Endothelial cell (in vitro differentiated cells): ENCODE measurements at regions not wholly inside any gene's neighbourhood (a gene's known extent, or its start where the extent isn't known, plus 50 kb on each side); places are given as distances from the start of the nearest gene placed in this dataset.

Source experiments
- DNase-seq: peaks from one replicate; pipeline ENCODE4 v3.0.0; 2021; ENCODE audit warnings: low spot score
- H3K27ac Mint-ChIP-seq: one replicate; pipeline ENCODE4 v1.8.0; 2021; ENCODE audit warnings: mixed read lengths, inconsistent platforms; ENCODE audit not compliant: unreplicated experiment
- H3K27me3 Mint-ChIP-seq: one replicate; pipeline ENCODE4 v1.8.0; 2021; ENCODE audit warnings: mild to moderate bottlenecking, moderate library complexity, mixed read lengths, inconsistent platforms; ENCODE audit not compliant: unreplicated experiment
- H3K36me3 Mint-ChIP-seq: one replicate; pipeline ENCODE4 v1.8.0; 2021; ENCODE audit warnings: mild to moderate bottlenecking, low read depth, mixed read lengths, inconsistent platforms; ENCODE audit not compliant: unreplicated experiment
- H3K4me1 Mint-ChIP-seq: one replicate; pipeline ENCODE4 v1.8.0; 2021; ENCODE audit warnings: mild to moderate bottlenecking, mixed read lengths, inconsistent platforms; ENCODE audit not compliant: unreplicated experiment
- H3K4me3 Mint-ChIP-seq: one replicate; pipeline ENCODE4 v1.8.0; 2021; ENCODE audit warnings: mild to moderate bottlenecking, mixed read lengths, inconsistent platforms; ENCODE audit not compliant: unreplicated experiment
- H3K9me3 Mint-ChIP-seq: one replicate; pipeline ENCODE4 v1.8.0; 2021; ENCODE audit warnings: mixed read lengths, inconsistent platforms; ENCODE audit not compliant: unreplicated experiment
- TF ChIP-seq, protein P1 (sequence below): fragments of 200-600 bp; sonication (generic); IDR thresholded peaks from one replicate; pipeline ENCODE4 v1.5.0; 2021; ENCODE audit warnings: antibody characterized with exemption; ENCODE audit not compliant: unreplicated experiment

DNA sequence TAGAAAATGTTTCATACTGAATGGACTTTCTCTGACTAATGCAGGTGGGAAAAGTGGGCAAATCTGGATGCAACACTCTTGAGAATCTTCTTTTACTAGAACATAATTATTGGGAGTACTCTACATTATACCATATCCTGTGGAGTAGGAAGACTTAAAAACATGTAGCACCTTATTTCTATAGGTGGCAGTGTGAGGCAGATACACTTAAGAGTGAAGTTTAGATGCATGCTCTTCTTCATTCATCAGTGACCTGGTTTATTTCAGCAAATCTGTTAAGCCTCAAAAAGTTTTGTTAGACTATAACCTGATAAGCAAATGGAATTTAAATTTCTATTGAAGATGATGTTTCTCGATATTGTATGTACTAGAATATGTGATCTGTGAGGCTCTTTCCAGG lies 1087.1 kb upstream of the LRRN3 start:
- no peak overlapping the region for H3K4me3 Mint-ChIP-seq
- H3K27ac Mint-ChIP-seq, result no peak overlapping the region
- no peaks in the 10 kb centered on the region for H3K4me1 Mint-ChIP-seq
- no peaks in the 10 kb centered on the region for H3K27me3 Mint-ChIP-seq
- TF ChIP-seq, protein P1, sequence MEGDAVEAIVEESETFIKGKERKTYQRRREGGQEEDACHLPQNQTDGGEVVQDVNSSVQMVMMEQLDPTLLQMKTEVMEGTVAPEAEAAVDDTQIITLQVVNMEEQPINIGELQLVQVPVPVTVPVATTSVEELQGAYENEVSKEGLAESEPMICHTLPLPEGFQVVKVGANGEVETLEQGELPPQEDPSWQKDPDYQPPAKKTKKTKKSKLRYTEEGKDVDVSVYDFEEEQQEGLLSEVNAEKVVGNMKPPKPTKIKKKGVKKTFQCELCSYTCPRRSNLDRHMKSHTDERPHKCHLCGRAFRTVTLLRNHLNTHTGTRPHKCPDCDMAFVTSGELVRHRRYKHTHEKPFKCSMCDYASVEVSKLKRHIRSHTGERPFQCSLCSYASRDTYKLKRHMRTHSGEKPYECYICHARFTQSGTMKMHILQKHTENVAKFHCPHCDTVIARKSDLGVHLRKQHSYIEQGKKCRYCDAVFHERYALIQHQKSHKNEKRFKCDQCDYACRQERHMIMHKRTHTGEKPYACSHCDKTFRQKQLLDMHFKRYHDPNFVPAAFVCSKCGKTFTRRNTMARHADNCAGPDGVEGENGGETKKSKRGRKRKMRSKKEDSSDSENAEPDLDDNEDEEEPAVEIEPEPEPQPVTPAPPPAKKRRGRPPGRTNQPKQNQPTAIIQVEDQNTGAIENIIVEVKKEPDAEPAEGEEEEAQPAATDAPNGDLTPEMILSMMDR, result no peak
- H3K9me3 Mint-ChIP-seq, result no peaks in the 10 kb centered on the region
- DNase-seq, result no peak
- H3K36me3 Mint-ChIP-seq, result no peaks in the 10 kb centered on the region

DNA sequence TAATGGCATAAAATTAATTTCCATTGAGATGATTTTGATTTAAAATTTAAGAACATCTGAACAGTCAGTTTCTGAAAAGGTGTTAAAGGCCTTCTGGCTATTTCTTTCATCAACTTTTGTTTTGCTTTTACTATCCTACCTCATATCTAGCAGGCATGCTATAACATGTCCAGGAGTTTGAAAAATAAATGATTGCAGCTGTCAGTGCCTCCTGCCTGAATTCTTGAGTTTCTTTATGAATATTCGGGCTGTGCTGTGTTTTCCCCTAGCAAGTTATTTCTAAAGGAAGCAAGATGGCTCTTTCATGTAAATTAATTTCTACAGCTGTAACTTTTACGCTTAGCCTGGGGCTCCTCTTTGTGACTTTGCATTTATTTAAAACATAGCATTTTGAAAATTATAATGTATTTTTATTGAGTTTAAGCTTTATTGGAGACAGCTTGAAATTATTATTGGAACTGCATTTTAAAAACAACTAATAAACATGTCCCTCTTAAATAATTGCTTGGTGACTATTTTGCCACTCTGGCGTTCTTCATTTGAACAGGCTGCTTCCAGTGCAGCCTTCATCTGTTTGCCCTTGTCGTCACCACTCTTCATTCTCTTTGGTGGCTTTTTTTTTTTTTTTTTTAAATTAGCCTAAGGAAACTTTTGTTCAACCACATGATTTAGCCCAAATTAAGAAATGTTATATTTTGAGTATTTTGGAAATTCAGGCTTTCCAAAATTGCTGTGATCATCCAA lies 1083.4 kb upstream of the LRRN3 start:
- H3K9me3 Mint-ChIP-seq, result no peaks in the 10 kb centered on the region

GRCh38 chr7:110010359-110010758 lies 1080.6 kb upstream of the LRRN3 start:
- no peaks in the 10 kb centered on the region for H3K36me3 Mint-ChIP-seq
- H3K27me3 Mint-ChIP-seq, result no peaks in the 10 kb centered on the region
- no peak overlapping the region for H3K27ac Mint-ChIP-seq
- H3K9me3 Mint-ChIP-seq, result no peaks in the 10 kb centered on the region
- no peak overlapping the region for H3K4me3 Mint-ChIP-seq
- H3K4me1 Mint-ChIP-seq, result no peaks in the 10 kb centered on the region
- no peak for DNase-seq
- TF ChIP-seq, protein P1, result no peak

More for the DNA sequence above, 1083.4 kb upstream of the LRRN3 start:
- DNase-seq, result no peak
- TF ChIP-seq, protein P1, result no peak
- Mint-ChIP-seq H3K4me1 (no peaks in the 10 kb centered on the region), H3K27me3 (no peaks in the 10 kb centered on the region), H3K27ac (no peak overlapping the region), H3K36me3 (no peaks in the 10 kb centered on the region), H3K4me3 (no peak overlapping the region)

DNA sequence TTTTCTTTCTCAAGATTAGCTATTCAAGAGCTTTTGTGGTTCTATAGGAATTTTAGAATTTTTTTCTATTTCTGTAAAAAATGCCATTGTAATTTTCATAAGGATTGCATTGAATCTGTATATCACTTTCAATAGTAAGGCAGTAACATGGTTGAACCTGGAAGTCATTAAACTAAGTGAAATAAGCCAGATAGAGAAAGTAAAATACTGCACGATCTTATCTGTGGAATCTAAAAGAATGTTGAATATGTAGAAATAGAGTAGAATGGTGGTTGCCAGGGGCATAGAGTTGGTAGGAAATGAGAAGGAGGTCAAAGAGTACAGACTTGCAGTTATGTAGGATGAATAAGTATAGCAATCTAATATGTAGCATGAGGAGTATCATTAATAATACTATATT lies 1073.5 kb upstream of the LRRN3 start:
- Mint-ChIP-seq H3K4me3 (no peak overlapping the region), H3K36me3 (no peaks in the 10 kb centered on the region), H3K9me3 (no peaks in the 10 kb centered on the region), H3K27me3 (no peaks in the 10 kb centered on the region), H3K4me1 (no peaks in the 10 kb centered on the region), H3K27ac (no peak overlapping the region)
- no peak for DNase-seq
- TF ChIP-seq, protein P1, result no peak

DNA sequence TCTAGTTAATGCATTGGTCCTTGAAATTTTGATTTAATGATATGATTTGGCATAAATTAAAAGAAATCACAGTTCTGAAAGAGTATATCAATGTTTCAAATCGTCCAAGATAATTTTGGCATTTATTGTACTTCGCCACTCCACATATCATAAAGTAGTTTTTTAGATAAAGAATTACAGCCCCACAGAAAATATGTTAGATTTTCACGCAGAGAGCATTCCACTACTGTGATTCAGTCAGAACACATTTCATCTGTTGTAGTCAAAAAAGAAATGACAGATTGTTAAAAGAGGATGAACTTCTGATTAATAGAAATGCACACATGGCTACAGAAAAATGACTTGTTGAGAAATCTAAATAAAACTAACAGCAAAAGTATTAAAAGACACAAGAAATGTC lies 1063.5 kb upstream of the LRRN3 start:
- no peaks in the 10 kb centered on the region for H3K36me3 Mint-ChIP-seq
- H3K4me3 Mint-ChIP-seq, result no peak overlapping the region
- no peaks in the 10 kb centered on the region for H3K27me3 Mint-ChIP-seq
- H3K27ac Mint-ChIP-seq, result no peak overlapping the region
- H3K9me3 Mint-ChIP-seq, result no peaks in the 10 kb centered on the region
- DNase-seq, result no peak
- no peaks in the 10 kb centered on the region for H3K4me1 Mint-ChIP-seq
- TF ChIP-seq, protein P1, result no peak
